ENCODE measurements at regions not wholly inside any gene's neighbourhood (a gene's known extent, or its start where the extent isn't known, plus 50 kb on each side); places are given as distances from the start of the nearest gene placed in this dataset.

- no peak for TF ChIP-seq CTCF (IDR thresholded peaks at IDR 0.05)
- TF ChIP-seq POLR2A (IDR thresholded peaks at IDR 0.05): no peak
Observed at GRCh38 chr5:124185716-124186115, 560.7 kb downstream of the ZNF608 start.

All from lower leg skin (tissue), 3 donors.